22Rv1 (cell line): ENCODE measurements at regions not wholly inside any gene's neighbourhood (a gene's known extent, or its start where the extent isn't known, plus 50 kb on each side); places are given as distances from the start of the nearest gene placed in this dataset.

Experiments
- CTCF ChIP-seq: fragments of 450-650 bp; IDR thresholded peaks from 2 replicates; pipeline ENCODE4 v1.5.1; 2017; ENCODE audit warnings: mild to moderate bottlenecking
- ZFX ChIP-seq: fragments of 450-650 bp; IDR thresholded peaks from 2 replicates; pipeline ENCODE4 v1.6.1; 2017; ENCODE audit warnings: antibody characterized with exemption, borderline replicate concordance

- TF ChIP-seq CTCF (no peak), ZFX (no peak)
These were observed 55.5 kb upstream of the PARP11 start for GRCh38 chr12:3928538-3929184.
